H1 (cell line): ENCODE measurements at regions not wholly inside any gene's neighbourhood (a gene's known extent, or its start where the extent isn't known, plus 50 kb on each side); places are given as distances from the start of the nearest gene placed in this dataset.

Experiments
- CTCF ChIA-PET: fragments of 300-600 bp; sonication (Branson Sonifier 250); formaldehyde crosslinking; loops from one replicate; lab custom pipeline; 2021; ENCODE audit not compliant: partially characterized antibody; lab: Charles Lee
- POLR2A ChIA-PET: fragments of 300-600 bp; sonication (Branson Sonifier 250); formaldehyde crosslinking; loops from one replicate; lab custom pipeline; 2021; ENCODE audit warnings: inconsistent platforms; ENCODE audit not compliant: partially characterized antibody; lab: Charles Lee
- DNase-seq, 2 experiments: peaks; one replicate each; pipeline versions ENCODE4 v3.0.0 to v3.0.0-alpha.2; 2010 to 2022; ENCODE audit warnings: low spot score in 2 of 2, low read depth in 1 of 2, mixed read lengths in 1 of 2
- FAIRE-seq: peaks from 2 replicates; lab custom pipeline; 2011; peaks lifted over from hg19 to GRCh38; lab: Jason Lieb, UNC
- H2AFZ ChIP-seq: 2 replicates; pipeline ENCODE4 v1.8.1; 2012; ENCODE audit warnings: low read length, inconsistent platforms
- H2AK5ac ChIP-seq: 2 replicates; pipeline ENCODE4 v1.6.1; 2013; ENCODE audit warnings: low read depth, low read length
- H2BK120ac ChIP-seq: replicated peaks from 2 replicates; pipeline ENCODE3; 2013; ENCODE audit warnings: low read depth, low read length, inconsistent platforms
- H2BK12ac ChIP-seq: 2 replicates; pipeline ENCODE4 v1.6.1; 2013; ENCODE audit warnings: low read depth, low read length
- H2BK15ac ChIP-seq: 2 replicates; pipeline ENCODE4 v1.6.1; 2013; ENCODE audit warnings: low read length
- H2BK20ac ChIP-seq: 2 replicates; pipeline ENCODE4 v1.6.1; 2013; ENCODE audit warnings: low read length
- H2BK5ac ChIP-seq: 2 replicates; pipeline ENCODE4 v1.6.1; 2013; ENCODE audit warnings: low read depth, low read length
- H3K14ac ChIP-seq: 2 replicates; pipeline ENCODE4 v1.6.1; 2013; ENCODE audit warnings: inconsistent platforms; ENCODE audit not compliant: insufficient read length
- H3K18ac ChIP-seq: 2 replicates; pipeline ENCODE4 v1.6.1; 2013; ENCODE audit warnings: low read length; ENCODE audit errors: extremely low read depth
- H3K23ac ChIP-seq: 2 replicates; pipeline ENCODE4 v1.6.1; 2013; ENCODE audit warnings: inconsistent platforms; ENCODE audit not compliant: insufficient read length
- H3K23me2 ChIP-seq: 2 replicates; pipeline ENCODE4 v1.6.1; 2013; ENCODE audit warnings: low read depth, low read length
- H3K27ac ChIP-seq: 2 replicates; pipeline ENCODE4 v1.6.1; 2011; ENCODE audit warnings: low read depth, low read length, inconsistent platforms
- H3K27me3 ChIP-seq, 4 experiments: replicated peaks in 1 of 4; 1 replicate in 1 of 4; 2 replicates in 3 of 4; pipeline versions ENCODE4 v1.6.1 to v1.8.1; 2011 to 2013; ENCODE audit warnings: low read length in 3 of 4, mild to moderate bottlenecking in 3 of 4, inconsistent platforms in 2 of 4, mixed read lengths in 2 of 4, moderate library complexity in 1 of 4; ENCODE audit not compliant: control insufficient read depth in 3 of 4, insufficient read depth in 3 of 4; ENCODE audit errors: extremely low read depth in 1 of 4
- H3K36me3 ChIP-seq, 4 experiments: 2 replicates each; pipeline versions ENCODE4 v1.6.1 to v1.8.1; 2011 to 2013; ENCODE audit warnings: mild to moderate bottlenecking in 4 of 4, low read length in 3 of 4, moderate library complexity in 2 of 4, control low read depth in 1 of 4, inconsistent platforms in 1 of 4; ENCODE audit not compliant: insufficient read depth in 4 of 4, control insufficient read depth in 2 of 4
- H3K4ac ChIP-seq: replicated peaks from 2 replicates; pipeline ENCODE3; 2013; ENCODE audit warnings: low read length, low read depth, mixed read lengths, inconsistent platforms; ENCODE audit not compliant: insufficient read length
- H3K4me1 ChIP-seq, 4 experiments: replicated peaks in 1 of 4; 1 replicate in 1 of 4; 2 replicates in 3 of 4; pipeline versions ENCODE4 v1.6.1 to v1.8.1; 2011 to 2013; ENCODE audit warnings: low read length in 3 of 4, inconsistent platforms in 2 of 4, mixed read lengths in 1 of 4; ENCODE audit not compliant: insufficient read depth in 4 of 4, control insufficient read depth in 3 of 4
- H3K4me2 ChIP-seq, 2 experiments: 2 replicates each; pipeline versions ENCODE4 v1.6.1 to v1.8.1; 2011 to 2013; ENCODE audit warnings: low read depth in 2 of 2, low read length in 2 of 2, control low read depth in 1 of 2, inconsistent platforms in 1 of 2, mild to moderate bottlenecking in 1 of 2; ENCODE audit not compliant: insufficient read depth in 1 of 2
- H3K4me3 ChIP-seq, 4 experiments: fragments of 200-600, 300-600 bp in 1 of 4; sonication (generic), shearing (Covaris generic), sonication (Bioruptor Twin) in 1 of 4; 2 replicates each; pipeline versions ENCODE4 v1.5.1 to v1.8.1; 2011 to 2016; ENCODE audit warnings: low read length in 4 of 4, low read depth in 3 of 4, control low read depth in 2 of 4, inconsistent platforms in 2 of 4, mild to moderate bottlenecking in 2 of 4, mixed read lengths in 1 of 4, moderate library complexity in 1 of 4; ENCODE audit not compliant: insufficient read depth in 2 of 4; ENCODE audit errors: extremely low read depth in 1 of 4
- H3K56ac ChIP-seq: replicated peaks from 2 replicates; pipeline ENCODE3; 2013; ENCODE audit warnings: low read depth, mild to moderate bottlenecking, mixed read lengths, low read length, inconsistent platforms; ENCODE audit not compliant: insufficient read length
- H3K79me1 ChIP-seq: 2 replicates; pipeline ENCODE4 v1.6.1; 2013; ENCODE audit warnings: low read depth, low read length, control low read depth
- H3K79me2 ChIP-seq, 2 experiments: 2 replicates each; pipeline versions ENCODE4 v1.6.1 to v1.8.1; 2012 to 2013; ENCODE audit warnings: low read length in 2 of 2, mild to moderate bottlenecking in 2 of 2, inconsistent platforms in 1 of 2; ENCODE audit not compliant: insufficient read depth in 2 of 2, control insufficient read depth in 1 of 2
- H3K9ac ChIP-seq, 4 experiments: replicated peaks in 1 of 4; 1 replicate in 1 of 4; 2 replicates in 3 of 4; pipeline versions ENCODE4 v1.6.1 to v1.8.1; 2011 to 2013; ENCODE audit warnings: low read depth in 3 of 4, low read length in 3 of 4, control low read depth in 2 of 4, mild to moderate bottlenecking in 2 of 4, moderate library complexity in 2 of 4, inconsistent platforms in 1 of 4; ENCODE audit errors: extremely low read depth in 1 of 4
- H3K9me3 ChIP-seq, 2 experiments: 2 replicates each; pipeline versions ENCODE4 v1.6.1 to v1.8.1; 2012 to 2013; ENCODE audit warnings: mild to moderate bottlenecking in 2 of 2, moderate library complexity in 2 of 2, control low read depth in 1 of 2, inconsistent platforms in 1 of 2, low read depth in 1 of 2, low read length in 1 of 2, mixed read lengths in 1 of 2; ENCODE audit not compliant: insufficient read depth in 2 of 2
- H4K20me1 ChIP-seq, 2 experiments: replicated peaks in 1 of 2; 2 replicates each; pipeline versions ENCODE3 to v1.8.1; 2011 to 2013; ENCODE audit warnings: inconsistent platforms in 2 of 2, low read length in 2 of 2, mild to moderate bottlenecking in 1 of 2; ENCODE audit not compliant: insufficient read depth in 2 of 2, control insufficient read depth in 1 of 2
- H4K5ac ChIP-seq: 2 replicates; pipeline ENCODE4 v1.6.1; 2013; ENCODE audit warnings: low read length, low read depth, mixed read lengths, inconsistent platforms; ENCODE audit not compliant: insufficient read length
- H4K8ac ChIP-seq: 2 replicates; pipeline ENCODE4 v1.8.0; 2013; ENCODE audit warnings: mild to moderate bottlenecking, moderate library complexity, low read length, inconsistent platforms; ENCODE audit not compliant: insufficient read depth; ENCODE audit errors: extremely low read depth
- H4K91ac ChIP-seq: replicated peaks from 2 replicates; pipeline ENCODE3; 2013; ENCODE audit warnings: low read length, mixed read lengths, inconsistent platforms; ENCODE audit not compliant: insufficient read length
- CEBPB ChIP-seq: IDR thresholded peaks from 2 replicates; pipeline ENCODE4 v1.6.1; 2012; ENCODE audit warnings: low read depth, low read length
- FOSL1 ChIP-seq: IDR thresholded peaks from 2 replicates; pipeline ENCODE4 v1.6.1; 2011; ENCODE audit warnings: mild to moderate bottlenecking, low read depth, low read length, moderate library complexity; ENCODE audit not compliant: insufficient read depth
- GABPA ChIP-seq: IDR thresholded peaks from 2 replicates; pipeline ENCODE4 v1.6.1; 2011; ENCODE audit warnings: mild to moderate bottlenecking, low read length, moderate library complexity, borderline replicate concordance; ENCODE audit not compliant: insufficient read depth
- HDAC2 ChIP-seq, 2 experiments: fragments of 300-600 bp in 1 of 2; sonication (generic) in 1 of 2; IDR thresholded peaks; 2 replicates each; pipeline ENCODE4 v1.6.1; 2011 to 2012; ENCODE audit warnings: low read depth in 2 of 2, low read length in 2 of 2, mild to moderate bottlenecking in 2 of 2, moderate library complexity in 2 of 2, borderline replicate concordance in 1 of 2, inconsistent platforms in 1 of 2
- KDM1A ChIP-seq: fragments of 200-600, 300-600 bp; sonication (generic); IDR thresholded peaks from 2 replicates; pipeline ENCODE4 v1.7.1; 2016; ENCODE audit warnings: mild to moderate bottlenecking, low read length, borderline replicate concordance
- MAFK ChIP-seq: IDR thresholded peaks from 2 replicates; pipeline ENCODE4 v1.6.1; 2012; ENCODE audit warnings: low read depth, mild to moderate bottlenecking, improper control_type of control experiment, low read length
- RAD21 ChIP-seq, 2 experiments: IDR thresholded peaks in 1 of 2; conservative IDR thresholded peaks in 1 of 2; 2 replicates each; pipeline ENCODE4 v1.6.1; 2011; ENCODE audit warnings: low read depth in 2 of 2, low read length in 2 of 2, improper control_type of control experiment in 1 of 2, inconsistent platforms in 1 of 2, mild to moderate bottlenecking in 1 of 2, moderate library complexity in 1 of 2
- RFX5 ChIP-seq: IDR thresholded peaks from 2 replicates; pipeline ENCODE4 v1.6.1; 2011; ENCODE audit warnings: low read depth, low read length, improper control_type of control experiment, borderline replicate concordance
- RXRA ChIP-seq: IDR thresholded peaks from 2 replicates; pipeline ENCODE4 v1.6.1; 2011; ENCODE audit warnings: low read depth, mild to moderate bottlenecking, low read length, moderate library complexity; ENCODE audit not compliant: insufficient read depth
- SIN3A ChIP-seq, 2 experiments: IDR thresholded peaks in 1 of 2; conservative IDR thresholded peaks in 1 of 2; 2 replicates each; pipeline ENCODE4 v1.6.1; 2011 to 2012; ENCODE audit warnings: low read length in 2 of 2, improper control_type of control experiment in 1 of 2, low read depth in 1 of 2, mild to moderate bottlenecking in 1 of 2
- TAF1 ChIP-seq: IDR thresholded peaks from 2 replicates; pipeline ENCODE4 v1.6.1; 2011; ENCODE audit warnings: mild to moderate bottlenecking, low read depth, low read length
- WGBS, 2 experiments: shearing (Covaris generic) in 1 of 2; methylation state at CpG; one replicate each; pipeline versions ENCODE4 v1.1.6 to v1.1.7; 2013 to 2015; ENCODE audit warnings: low lambda C conversion rate in 2 of 2, mixed read lengths in 2 of 2, inconsistent platforms in 1 of 2, low coverage in 1 of 2, missing lambda C conversion rate in 1 of 2; ENCODE audit not compliant: insufficient replicate concordance in 2 of 2, insufficient coverage in 1 of 2, insufficient read length in 1 of 2; ENCODE audit errors: extremely low coverage in 1 of 2, missing lambda C conversion rate in 1 of 2; 5-methylcytosine and 5-hydroxymethylcytosine counted together

DNA sequence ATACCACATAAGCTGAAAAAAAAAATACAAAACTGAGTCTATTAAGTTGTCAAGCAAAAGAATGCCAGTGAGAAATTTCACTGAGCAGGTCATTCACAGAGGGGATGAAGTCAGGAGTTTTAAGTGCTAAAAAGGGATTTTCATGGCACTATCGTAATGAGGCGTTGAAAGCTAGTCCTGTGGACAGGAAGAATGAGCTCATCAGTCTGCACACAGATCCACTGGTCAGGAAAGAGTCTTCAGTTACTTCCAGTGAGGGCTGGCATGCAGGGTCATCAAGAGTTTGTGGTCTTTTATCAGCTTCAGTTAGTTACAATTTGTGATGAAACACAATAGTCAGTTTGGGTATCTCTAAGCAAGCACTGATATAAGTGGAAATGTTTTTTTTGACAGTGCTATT is 88.1 kb upstream of the WSCD2 start:
- DNase-seq (no peak), FAIRE-seq (no peak)
- H2BK12ac ChIP-seq = no peak overlapping the region
- H4K8ac ChIP-seq = no peak overlapping the region
- no peak overlapping the region for H3K4ac ChIP-seq
- no peak overlapping the region for H2BK120ac ChIP-seq
- H3K4me1 ChIP-seq = no peaks in the 10 kb centered on the region
- no peak overlapping the region for H3K4me3 ChIP-seq
- no peak overlapping the region for H4K5ac ChIP-seq
- H3K79me1 ChIP-seq = no peaks in the 10 kb centered on the region
- no peak overlapping the region for H2AK5ac ChIP-seq
- no peak overlapping the region for H3K27ac ChIP-seq
- ChIA-PET CTCF (interaction anchor here (0.8 to 1.7 kb wide), 8 partner anchors 21 to 444 kb away, joined by 3 to 8 read pairs (median 4); no protein-coding TSS in a partner anchor), POLR2A (no interaction called here)
- no peak overlapping the region for H4K91ac ChIP-seq
- H2BK20ac ChIP-seq = no peak overlapping the region
- H3K23me2 ChIP-seq = no peaks in the 10 kb centered on the region; the same call in 1 of the 2 replicates
- H3K36me3 ChIP-seq = no peaks in the 10 kb centered on the region
- H3K9me3 ChIP-seq = no peaks in the 10 kb centered on the region
- H3K9ac ChIP-seq = no peak overlapping the region
- no peak overlapping the region for H2AFZ ChIP-seq
- no peak overlapping the region for H3K56ac ChIP-seq
- no peak overlapping the region for H3K18ac ChIP-seq
- H4K20me1 ChIP-seq = no peaks in the 10 kb centered on the region
- H3K4me2 ChIP-seq = no peak overlapping the region
- peaks cover 0 to 3% (median under 1%) of the 10 kb centered on the region in 4 experiments; a peak in 2 of 7 replicates for H3K27me3 ChIP-seq
- WGBS, 2 experiments = 82% methylated on average over 2 of the region's 2 CpGs; no CpG with 5 or more reads in 1 of the 2 experiments
- H3K14ac ChIP-seq = no peak overlapping the region
- no peak overlapping the region for H2BK5ac ChIP-seq
- no peak overlapping the region for H2BK15ac ChIP-seq
- no peak overlapping the region for H3K23ac ChIP-seq
- H3K79me2 ChIP-seq = no peaks in the 10 kb centered on the region
- TF ChIP-seq CEBPB (no peak), RXRA (no peak), FOSL1 (no peak), SIN3A (conservative IDR thresholded peaks at IDR 0.05 in 1 of 2, IDR thresholded peaks at IDR 0.05 in 1 of 2; ENCODE audit: low read depth in 1 of 2, low read length in 2 of 2) (no peak), KDM1A (no peak), TAF1 (no peak), GABPA (no peak), RAD21 (IDR thresholded peaks at IDR 0.05 in 1 of 2, conservative IDR thresholded peaks at IDR 0.05 in 1 of 2; ENCODE audit: low read depth in 2 of 2, low read length in 2 of 2) (no peak), MAFK (no peak), HDAC2 (IDR thresholded peaks at IDR 0.05; ENCODE audit: borderline replicate concordance in 1 of 2, low read depth in 2 of 2, low read length in 2 of 2) (no peak), RFX5 (no peak)
